Dendritic cell treated with granulocyte-macrophage colony-stimulating factor and Interleukin-4, amounts not matched to agents 40 ng/mL and 50 ng/mL, for 4 days (primary cell): ENCODE measurements at regions not wholly inside any gene's neighbourhood (a gene's known extent, or its start where the extent isn't known, plus 50 kb on each side); places are given as distances from the start of the nearest gene placed in this dataset.

Source experiments
- H3K27ac Mint-ChIP-seq: one replicate; pipeline ENCODE4 v1.8.0; 2022; ENCODE audit warnings: mild to moderate bottlenecking, mixed read lengths
- H3K27me3 Mint-ChIP-seq: one replicate; pipeline ENCODE4 v1.8.0; 2022; ENCODE audit warnings: mild to moderate bottlenecking, mixed read lengths
- H3K36me3 Mint-ChIP-seq: one replicate; pipeline ENCODE4 v1.8.0; 2022; ENCODE audit warnings: low read depth, mixed read lengths
- H3K4me1 Mint-ChIP-seq: one replicate; pipeline ENCODE4 v1.8.0; 2022; ENCODE audit warnings: low read depth, mixed read lengths
- H3K4me3 Mint-ChIP-seq: one replicate; pipeline ENCODE4 v1.8.0; 2022; ENCODE audit warnings: mild to moderate bottlenecking, moderate library complexity, mixed read lengths
- H3K9me3 Mint-ChIP-seq: one replicate; pipeline ENCODE4 v1.8.0; 2022; ENCODE audit warnings: mixed read lengths
- intact Hi-C: fragments of 100-400 bp; cut with micrococcal nuclease; formaldehyde crosslinking; loops from one replicate; pipeline ENCODE4 v1.15.0; 2022

- Mint-ChIP-seq H3K36me3 (peaks cover 3% of the 10 kb centered on the region), H3K9me3 (peaks cover 32% of the 10 kb centered on the region), H3K27ac (no peak overlapping the region), H3K4me3 (no peak overlapping the region), H3K27me3 (peaks cover 4% of the 10 kb centered on the region), H3K4me1 (no peaks in the 10 kb centered on the region)
- intact Hi-C loops: no loop called here
Measured at GRCh38 chr18:44474591-44474990, 206.1 kb upstream of the SETBP1 start.

GRCh38 chr18:44482761-44483160, 197.9 kb upstream of the SETBP1 start:
- intact Hi-C loops: no loop called here
- Mint-ChIP-seq H3K4me1 (no peaks in the 10 kb centered on the region), H3K36me3 (peaks cover 8% of the 10 kb centered on the region), H3K4me3 (no peak overlapping the region), H3K27me3 (peaks cover 4% of the 10 kb centered on the region), H3K27ac (no peak overlapping the region), H3K9me3 (peaks cover 45% of the 10 kb centered on the region)

- no peaks in the 10 kb centered on the region for H3K27me3 Mint-ChIP-seq
- intact Hi-C loops: no loop called here
- H3K27ac Mint-ChIP-seq: no peak overlapping the region
- H3K4me3 Mint-ChIP-seq: no peak overlapping the region
- H3K36me3 Mint-ChIP-seq: no peaks in the 10 kb centered on the region
- peaks cover 15% of the 10 kb centered on the region for H3K9me3 Mint-ChIP-seq
- no peaks in the 10 kb centered on the region for H3K4me1 Mint-ChIP-seq
Measured at GRCh38 chr18:44495151-44495550, 185.5 kb upstream of the SETBP1 start.

- no peaks in the 10 kb centered on the region for H3K36me3 Mint-ChIP-seq
- H3K4me1 Mint-ChIP-seq: peaks cover 12% of the 10 kb centered on the region
- intact Hi-C loops: no loop called here
- H3K9me3 Mint-ChIP-seq: peaks cover 11% of the 10 kb centered on the region
- no peaks in the 10 kb centered on the region for H3K27me3 Mint-ChIP-seq
- H3K4me3 Mint-ChIP-seq: no peak overlapping the region
- no peak overlapping the region for H3K27ac Mint-ChIP-seq
Measured at GRCh38 chr18:44497311-44497710, 183.4 kb upstream of the SETBP1 start.

- Mint-ChIP-seq H3K4me1 (peaks cover 18% of the 10 kb centered on the region), H3K4me3 (no peak overlapping the region), H3K9me3 (peaks cover 5% of the 10 kb centered on the region), H3K27me3 (no peaks in the 10 kb centered on the region), H3K27ac (no peak overlapping the region), H3K36me3 (no peaks in the 10 kb centered on the region)
- intact Hi-C loops: no loop called here
Measured at GRCh38 chr18:44497757-44498490, 182.8 kb upstream of the SETBP1 start.

- H3K27me3 Mint-ChIP-seq: no peaks in the 10 kb centered on the region
- H3K4me1 Mint-ChIP-seq: peaks cover 19% of the 10 kb centered on the region
- no peak overlapping the region for H3K27ac Mint-ChIP-seq
- no peaks in the 10 kb centered on the region for H3K9me3 Mint-ChIP-seq
- no peaks in the 10 kb centered on the region for H3K36me3 Mint-ChIP-seq
- no peak overlapping the region for H3K4me3 Mint-ChIP-seq
- intact Hi-C loops: no loop called here
Measured at GRCh38 chr18:44500808-44501610, 179.7 kb upstream of the SETBP1 start.

- Mint-ChIP-seq H3K4me1 (peaks cover 19% of the 10 kb centered on the region), H3K36me3 (no peaks in the 10 kb centered on the region), H3K9me3 (no peaks in the 10 kb centered on the region), H3K27me3 (no peaks in the 10 kb centered on the region), H3K27ac (peak overlapping the region; percentile 13), H3K4me3 (no peak overlapping the region)
- intact Hi-C loops: no loop called here
Measured at GRCh38 chr18:44502221-44502620, 178.5 kb upstream of the SETBP1 start.

- Mint-ChIP-seq H3K27ac (peak overlapping the region; percentile 13), H3K9me3 (no peaks in the 10 kb centered on the region), H3K4me3 (no peak overlapping the region), H3K4me1 (peaks cover 19% of the 10 kb centered on the region), H3K36me3 (no peaks in the 10 kb centered on the region), H3K27me3 (no peaks in the 10 kb centered on the region)
- intact Hi-C loops: no loop called here
Measured at GRCh38 chr18:44502790-44503189, 177.9 kb upstream of the SETBP1 start.

GRCh38 chr18:44503854-44504253, 176.8 kb upstream of the SETBP1 start:
- Mint-ChIP-seq H3K4me1 (peaks cover 19% of the 10 kb centered on the region), H3K9me3 (no peaks in the 10 kb centered on the region), H3K4me3 (no peak overlapping the region), H3K27me3 (no peaks in the 10 kb centered on the region), H3K27ac (no peak overlapping the region), H3K36me3 (no peaks in the 10 kb centered on the region)
- intact Hi-C loops: no loop called here

GRCh38 chr18:44507729-44508325, 172.9 kb upstream of the SETBP1 start:
- no peak overlapping the region for H3K27ac Mint-ChIP-seq
- no peak overlapping the region for H3K4me3 Mint-ChIP-seq
- H3K27me3 Mint-ChIP-seq: no peaks in the 10 kb centered on the region
- no peaks in the 10 kb centered on the region for H3K9me3 Mint-ChIP-seq
- intact Hi-C loops: no loop called here
- H3K4me1 Mint-ChIP-seq: peaks cover 2% of the 10 kb centered on the region
- no peaks in the 10 kb centered on the region for H3K36me3 Mint-ChIP-seq

GRCh38 chr18:44508474-44508873, 172.2 kb upstream of the SETBP1 start:
- Mint-ChIP-seq H3K4me3 (no peak overlapping the region), H3K27me3 (no peaks in the 10 kb centered on the region), H3K27ac (no peak overlapping the region), H3K36me3 (no peaks in the 10 kb centered on the region), H3K4me1 (no peaks in the 10 kb centered on the region), H3K9me3 (no peaks in the 10 kb centered on the region)
- intact Hi-C loops: no loop called here

GRCh38 chr18:44509048-44509447, 171.6 kb upstream of the SETBP1 start:
- no peaks in the 10 kb centered on the region for H3K9me3 Mint-ChIP-seq
- H3K36me3 Mint-ChIP-seq: no peaks in the 10 kb centered on the region
- intact Hi-C loops: no loop called here
- no peak overlapping the region for H3K27ac Mint-ChIP-seq
- H3K4me1 Mint-ChIP-seq: no peaks in the 10 kb centered on the region
- H3K4me3 Mint-ChIP-seq: no peak overlapping the region
- H3K27me3 Mint-ChIP-seq: no peaks in the 10 kb centered on the region

- Mint-ChIP-seq H3K27ac (peak overlapping the region; percentile 23), H3K36me3 (no peaks in the 10 kb centered on the region), H3K4me3 (no peak overlapping the region), H3K4me1 (no peaks in the 10 kb centered on the region), H3K27me3 (no peaks in the 10 kb centered on the region), H3K9me3 (no peaks in the 10 kb centered on the region)
- intact Hi-C loops: loop anchor here (10.0 kb wide), 1 partner anchor 254 kb away; no protein-coding TSS in a partner anchor
Measured at GRCh38 chr18:44510390-44510789, 170.3 kb upstream of the SETBP1 start.

- Mint-ChIP-seq H3K4me1 (peaks cover 18% of the 10 kb centered on the region), H3K27me3 (no peaks in the 10 kb centered on the region), H3K36me3 (no peaks in the 10 kb centered on the region), H3K27ac (no peak overlapping the region), H3K9me3 (no peaks in the 10 kb centered on the region), H3K4me3 (no peak overlapping the region)
- intact Hi-C loops: loop anchor here (10.0 kb wide), 1 partner anchor 252 kb away; no protein-coding TSS in a partner anchor
Measured at GRCh38 chr18:44513233-44513632, 167.5 kb upstream of the SETBP1 start.
